PC-9 (cell line): ENCODE measurements at regions not wholly inside any gene's neighbourhood (a gene's known extent, or its start where the extent isn't known, plus 50 kb on each side); places are given as distances from the start of the nearest gene placed in this dataset.

Experiments used
- BruUV-seq: library from RNA; stranded (reverse); fragments of 400-500 nt; replicated peaks from 2 replicates; lab custom pipeline; 2021; lab: Mats Ljungman, UMichigan
- CTCF ChIA-PET: fragments of 300-600 bp; sonication (Branson Sonifier 250); formaldehyde crosslinking; loops from one replicate; lab custom pipeline; 2022; ENCODE audit warnings: antibody characterized with exemption; lab: Charles Lee
- POLR2A ChIA-PET: fragments of 300-600 bp; sonication (Branson Sonifier 250); formaldehyde crosslinking; loops from one replicate; lab custom pipeline; 2022; ENCODE audit warnings: antibody characterized with exemption; ENCODE audit not compliant: unreplicated experiment; lab: Charles Lee
- DNase-seq, 2 experiments: peaks; one replicate each; pipeline versions ENCODE4 v3.0.0 to v3.0.0-alpha.2; 2015 to 2022; ENCODE audit warnings: mixed read lengths in 1 of 2
- H2AFZ ChIP-seq: fragments of 200-600 bp; sonication (generic); 2 replicates; pipeline ENCODE4 v1.8.1; 2017; ENCODE audit warnings: antibody characterized with exemption
- H3F3A ChIP-seq: fragments of 200-600 bp; sonication (generic); 2 replicates; pipeline ENCODE4 v1.8.1; 2017; ENCODE audit warnings: antibody characterized with exemption, mild to moderate bottlenecking, low read depth; ENCODE audit not compliant: insufficient read depth
- H3K27ac ChIP-seq: fragments of 200-600 bp; sonication (generic); 2 replicates; pipeline ENCODE4 v1.6.1; 2016; ENCODE audit warnings: mixed run types
- H3K27me3 ChIP-seq: fragments of 200-600 bp; sonication (generic); 2 replicates; pipeline ENCODE4 v1.6.1; 2016; ENCODE audit warnings: low read depth, mixed run types; ENCODE audit not compliant: insufficient read depth
- H3K36me3 ChIP-seq: fragments of 200-600 bp; sonication (generic); 2 replicates; pipeline ENCODE4 v1.6.1; 2016; ENCODE audit warnings: low read depth, mixed run types
- H3K4me1 ChIP-seq: fragments of 200-600 bp; sonication (generic); replicated peaks from 2 replicates; pipeline ENCODE4 v1.6.1; 2016; ENCODE audit warnings: mixed run types; ENCODE audit not compliant: insufficient read depth
- H3K4me2 ChIP-seq: fragments of 200-600 bp; sonication (generic); 2 replicates; pipeline ENCODE4 v1.6.1; 2017; ENCODE audit warnings: mixed run types
- H3K4me3 ChIP-seq: fragments of 200-600 bp; sonication (generic); 2 replicates; pipeline ENCODE4 v1.6.1; 2016; ENCODE audit warnings: mixed run types
- H3K79me2 ChIP-seq: fragments of 200-600 bp; sonication (generic); 2 replicates; pipeline ENCODE4 v1.6.1; 2017; ENCODE audit warnings: low read depth, mixed run types
- H3K9me2 ChIP-seq: fragments of 200-600 bp; sonication (generic); 2 replicates; pipeline ENCODE4 v1.8.1; 2017; ENCODE audit warnings: mild to moderate bottlenecking; ENCODE audit not compliant: insufficient read depth
- H3K9me3 ChIP-seq: fragments of 200-600 bp; sonication (generic); 2 replicates; pipeline ENCODE4 v1.8.1; 2016; ENCODE audit warnings: low read depth; ENCODE audit not compliant: insufficient read depth
- H4K20me1 ChIP-seq: fragments of 200-600 bp; sonication (generic); 2 replicates; pipeline ENCODE4 v1.8.1; 2017; ENCODE audit not compliant: insufficient read depth
- EZH2 ChIP-seq: fragments of 200-600 bp; sonication (generic); IDR thresholded peaks from 2 replicates; pipeline ENCODE4 v1.8.0; 2017; ENCODE audit warnings: antibody characterized with exemption, low read depth
- intact Hi-C: fragments of 100-400 bp; cut with micrococcal nuclease; formaldehyde crosslinking; loops from one replicate; pipeline ENCODE4 v1.10.0; 2022; ENCODE audit not compliant: unreplicated experiment
- TF ChIP-seq, protein P1 (sequence below): fragments of 200-600 bp; sonication (generic); conservative IDR thresholded peaks from 2 replicates; pipeline ENCODE4 v1.6.1; 2017; ENCODE audit warnings: mixed run types, antibody characterized with exemption, mild to moderate bottlenecking, moderate library complexity

DNA sequence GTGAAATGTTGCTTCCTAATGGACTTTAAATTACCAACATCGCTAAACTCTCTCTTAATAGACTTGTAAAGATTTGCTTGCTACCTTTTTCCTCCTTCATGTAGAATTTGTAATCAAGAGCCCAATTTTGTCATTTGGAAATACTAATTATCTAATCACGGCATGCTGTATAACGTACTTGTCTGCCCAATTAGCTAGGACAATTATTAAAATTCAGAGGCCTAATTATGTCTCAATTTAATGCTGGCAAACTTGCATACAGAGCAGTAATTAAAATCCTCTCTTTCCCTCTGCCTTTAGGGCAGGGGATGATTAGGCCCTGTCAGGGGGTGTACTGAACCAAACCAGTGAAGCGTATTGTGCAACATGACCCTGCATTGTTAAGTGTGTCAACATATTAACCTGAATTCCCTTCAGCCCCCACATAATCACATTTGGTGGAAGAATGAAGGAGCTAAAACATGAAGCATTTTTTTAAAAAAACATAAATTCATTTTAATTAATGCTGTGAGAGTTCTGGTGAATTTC is 137.4 kb upstream of the BARHL2 start:
- no peaks in the 10 kb centered on the region for H3F3A ChIP-seq
- no TSS peak for BruUV-seq
- H3K36me3 ChIP-seq: no peaks in the 10 kb centered on the region
- H4K20me1 ChIP-seq: no peaks in the 10 kb centered on the region
- ChIA-PET POLR2A (no interaction called here), CTCF (no interaction called here)
- TF ChIP-seq, protein P1, sequence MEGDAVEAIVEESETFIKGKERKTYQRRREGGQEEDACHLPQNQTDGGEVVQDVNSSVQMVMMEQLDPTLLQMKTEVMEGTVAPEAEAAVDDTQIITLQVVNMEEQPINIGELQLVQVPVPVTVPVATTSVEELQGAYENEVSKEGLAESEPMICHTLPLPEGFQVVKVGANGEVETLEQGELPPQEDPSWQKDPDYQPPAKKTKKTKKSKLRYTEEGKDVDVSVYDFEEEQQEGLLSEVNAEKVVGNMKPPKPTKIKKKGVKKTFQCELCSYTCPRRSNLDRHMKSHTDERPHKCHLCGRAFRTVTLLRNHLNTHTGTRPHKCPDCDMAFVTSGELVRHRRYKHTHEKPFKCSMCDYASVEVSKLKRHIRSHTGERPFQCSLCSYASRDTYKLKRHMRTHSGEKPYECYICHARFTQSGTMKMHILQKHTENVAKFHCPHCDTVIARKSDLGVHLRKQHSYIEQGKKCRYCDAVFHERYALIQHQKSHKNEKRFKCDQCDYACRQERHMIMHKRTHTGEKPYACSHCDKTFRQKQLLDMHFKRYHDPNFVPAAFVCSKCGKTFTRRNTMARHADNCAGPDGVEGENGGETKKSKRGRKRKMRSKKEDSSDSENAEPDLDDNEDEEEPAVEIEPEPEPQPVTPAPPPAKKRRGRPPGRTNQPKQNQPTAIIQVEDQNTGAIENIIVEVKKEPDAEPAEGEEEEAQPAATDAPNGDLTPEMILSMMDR: no peak
- no peak for TF ChIP-seq EZH2
- no peaks in the 10 kb centered on the region for H3K9me2 ChIP-seq
- H3K4me2 ChIP-seq: no peak overlapping the region
- no peaks in the 10 kb centered on the region for H3K27me3 ChIP-seq
- no peaks in the 10 kb centered on the region for H3K79me2 ChIP-seq
- H3K4me1 ChIP-seq: peaks cover 9% of the 10 kb centered on the region; the same call in 1 of the 2 replicates
- no peak overlapping the region for H3K4me3 ChIP-seq
- intact Hi-C loops: no loop called here
- DNase-seq: no peak
- no peak overlapping the region for H3K27ac ChIP-seq
- no peaks in the 10 kb centered on the region for H3K9me3 ChIP-seq
- H2AFZ ChIP-seq: no peak overlapping the region

DNA sequence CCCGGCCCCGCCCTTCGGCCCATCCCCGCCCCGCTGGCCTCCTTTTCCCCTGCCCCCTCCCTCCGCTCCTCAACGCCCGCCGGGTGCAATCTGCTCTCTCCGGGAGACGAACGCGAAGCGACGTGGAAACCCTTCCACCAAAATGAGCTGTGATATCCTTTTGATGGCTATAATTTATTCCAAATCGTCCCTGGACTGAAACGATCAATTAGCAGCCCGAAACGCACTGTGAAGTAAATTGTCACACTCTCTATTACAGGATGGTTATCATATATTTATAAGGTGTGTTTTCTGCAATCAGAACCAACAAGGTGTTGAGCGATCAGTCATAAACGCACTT is 134.6 kb upstream of the BARHL2 start:
- Histone ChIP-seq H3K9me2 (no peaks in the 10 kb centered on the region), H3K4me1 (peaks cover 9% of the 10 kb centered on the region; the same call in 1 of the 2 replicates), H3K27ac (no peak overlapping the region), H2AFZ (peak overlapping the region; percentile 83), H3K36me3 (no peaks in the 10 kb centered on the region), H3F3A (no peaks in the 10 kb centered on the region), H4K20me1 (no peaks in the 10 kb centered on the region), H3K9me3 (no peaks in the 10 kb centered on the region), H3K27me3 (no peaks in the 10 kb centered on the region), H3K79me2 (no peaks in the 10 kb centered on the region), H3K4me3 (peak overlapping the region; percentile 89), H3K4me2 (peak overlapping the region; percentile 92)
- BruUV-seq: no TSS peak
- DNase-seq: no peak
- ChIA-PET POLR2A (no interaction called here), CTCF (interaction anchor here (0.6 to 0.7 kb wide), 2 partner anchors 125 to 1830 kb away, joined by 3 to 6 read pairs; no protein-coding TSS in a partner anchor)
- TF ChIP-seq, protein P1: peak; percentile 19; the same call in 1 of the 2 replicates
- TF ChIP-seq EZH2: no peak
- intact Hi-C loops: no loop called here

DNA sequence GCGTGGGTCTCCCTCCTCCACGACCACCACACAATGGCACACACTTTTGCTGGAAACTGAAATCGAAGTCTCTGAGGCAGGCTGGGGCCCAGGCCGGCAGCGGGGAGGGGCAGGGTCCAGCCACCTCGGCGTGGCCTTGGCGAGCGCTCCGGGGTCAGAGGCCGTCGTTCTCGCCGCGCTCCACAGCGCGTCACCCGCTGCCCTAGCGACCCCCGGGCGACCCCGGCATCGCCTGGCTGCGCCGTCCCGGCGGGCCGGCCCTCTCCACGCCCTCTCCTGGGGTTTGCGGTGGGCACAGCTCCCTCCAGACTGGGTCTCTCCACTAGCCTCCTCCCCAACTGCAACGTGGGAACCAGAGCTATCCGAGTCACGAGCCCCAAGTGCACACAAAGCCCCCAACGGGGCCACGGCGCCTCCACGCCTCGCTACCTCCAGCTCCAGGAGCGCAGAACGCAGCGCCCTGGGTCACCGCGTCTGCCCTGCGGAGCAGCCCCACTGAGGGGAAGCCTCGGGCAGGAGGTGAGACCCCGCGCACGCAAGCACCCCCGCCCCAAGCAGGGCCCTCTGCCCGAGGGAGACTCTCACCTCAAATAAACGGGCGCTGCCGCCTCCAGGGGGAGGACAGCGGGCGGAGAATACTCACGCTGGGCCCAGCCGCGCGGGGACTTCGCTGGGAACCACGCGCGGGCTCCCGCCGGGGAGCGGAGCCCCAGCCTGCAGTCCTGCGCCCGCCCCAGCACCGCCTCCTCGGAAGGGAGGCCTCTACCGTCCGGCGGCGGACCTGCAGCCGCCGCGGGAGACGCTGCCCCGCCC is 134.0 kb upstream of the BARHL2 start:
- intact Hi-C loops: no loop called here
- H3K36me3 ChIP-seq: no peaks in the 10 kb centered on the region
- ChIA-PET POLR2A (interaction anchor here (0.6 kb wide), 1 partner anchor 113 kb away, joined by 10 read pairs; no protein-coding TSS in a partner anchor), CTCF (interaction anchor here (0.5 to 0.7 kb wide), 2 partner anchors 271 to 1829 kb away, joined by 4 to 6 read pairs; no protein-coding TSS in a partner anchor)
- H2AFZ ChIP-seq: peak overlapping the region; percentile 100
- no peaks in the 10 kb centered on the region for H3K9me3 ChIP-seq
- peak overlapping the region; percentile 92 for H3K4me2 ChIP-seq
- H3K79me2 ChIP-seq: no peaks in the 10 kb centered on the region
- H3K4me1 ChIP-seq: peaks cover 9% of the 10 kb centered on the region; the same call in 1 of the 2 replicates
- no peak overlapping the region for H3K27ac ChIP-seq
- no TSS peak for BruUV-seq
- H3K27me3 ChIP-seq: no peaks in the 10 kb centered on the region
- H3K9me2 ChIP-seq: no peaks in the 10 kb centered on the region
- DNase-seq: peak; percentile 69 to 75
- peak overlapping the region; percentile 89 for H3K4me3 ChIP-seq
- H3F3A ChIP-seq: no peaks in the 10 kb centered on the region
- no peaks in the 10 kb centered on the region for H4K20me1 ChIP-seq
- TF ChIP-seq, protein P1: peak; percentile 74
- no peak for TF ChIP-seq EZH2
